Peyer's patch (tissue), 4 donors: ENCODE measurements at regions not wholly inside any gene's neighbourhood (a gene's known extent, or its start where the extent isn't known, plus 50 kb on each side); places are given as distances from the start of the nearest gene placed in this dataset.
"Not testable (repeated sequence)": the region's sequence is repeated elsewhere in the genome, so short reads cannot be mapped to it uniquely, and the experiment has no call there.

Source experiments
- DNase-seq, 3 donors: peaks; one replicate each; pipeline ENCODE4 v3.0.0-alpha.2; 2017 to 2019
- H3K27ac ChIP-seq, 4 donors: fragments of 200-600 bp; sonication (generic); one replicate each; pipeline ENCODE4 v1.5.1; 2016 to 2019
- H3K27me3 ChIP-seq, 2 donors: fragments of 200-600 bp; sonication (generic); one replicate each; pipeline ENCODE4 v1.5.1; 2019
- H3K36me3 ChIP-seq, 3 donors: fragments of 200-600 bp; sonication (generic); one replicate each; pipeline ENCODE4 v1.5.1; 2016 to 2019
- H3K4me1 ChIP-seq, 4 donors: fragments of 200-600 bp; sonication (generic); one replicate each; pipeline ENCODE4 v1.5.1; 2016 to 2019
- H3K4me3 ChIP-seq, 4 donors: fragments of 200-600 bp; sonication (generic); 1 replicate in 3 of 4; 2 replicates in 1 of 4; pipeline ENCODE4 v1.5.1; 2016 to 2019; ENCODE audit warnings: mild to moderate bottlenecking in 1 of 4
- H3K9me3 ChIP-seq, 4 donors: fragments of 200-600 bp; sonication (generic); one replicate each; pipeline ENCODE4 v1.5.1; 2016 to 2019; ENCODE audit warnings: mild to moderate bottlenecking in 1 of 4
- CTCF ChIP-seq, 6 experiments: fragments of 450-650 bp in 4 of 6; fragments of 200-600 bp in 2 of 6; sonication (generic) in 1 of 6; IDR thresholded peaks; one replicate each; pipeline ENCODE4 v1.5.1; 2017 to 2019; ENCODE audit warnings: antibody characterized with exemption in 6 of 6, mild to moderate bottlenecking in 3 of 6, moderate library complexity in 1 of 6
- POLR2A ChIP-seq, 2 donors: fragments of 450-650 bp; IDR thresholded peaks; one replicate each; pipeline ENCODE4 v1.5.1; 2017; ENCODE audit warnings: antibody characterized with exemption in 2 of 2, mild to moderate bottlenecking in 2 of 2, moderate library complexity in 2 of 2

- Histone ChIP-seq H3K36me3 (no peaks in the 10 kb centered on the region), H3K27ac (no peak overlapping the region), H3K4me1 (no peaks in the 10 kb centered on the region), H3K27me3 (no peaks in the 10 kb centered on the region), H3K9me3 (no peaks in the 10 kb centered on the region), H3K4me3 (no peak overlapping the region)
- DNase-seq: no peak
- TF ChIP-seq POLR2A (IDR thresholded peaks at IDR 0.05) (no peak), CTCF (IDR thresholded peaks at IDR 0.05) (no peak)
These were observed 160.6 kb upstream of the POU1F1 start for GRCh38 chr3:87436781-87437543.

GRCh38 chr3:87435926-87436620 lies 159.7 kb upstream of the POU1F1 start:
- Histone ChIP-seq H3K36me3 (no peaks in the 10 kb centered on the region), H3K27ac (no peak overlapping the region), H3K27me3 (no peaks in the 10 kb centered on the region), H3K4me1 (no peaks in the 10 kb centered on the region), H3K4me3 (no peak overlapping the region), H3K9me3 (no peaks in the 10 kb centered on the region)
- no peak for TF ChIP-seq POLR2A (IDR thresholded peaks at IDR 0.05)
- TF ChIP-seq CTCF (IDR thresholded peaks at IDR 0.05): no peak
- DNase-seq: no peak

GRCh38 chr3:87433445-87433844 lies 157.1 kb upstream of the POU1F1 start:
- H3K4me3 ChIP-seq, H3K9me3 ChIP-seq, H3K27ac ChIP-seq, H3K36me3 ChIP-seq, DNase-seq, H3K4me1 ChIP-seq, H3K27me3 ChIP-seq: not testable (repeated sequence)

GRCh38 chr3:87426918-87427317 lies 150.5 kb upstream of the POU1F1 start:
- Histone ChIP-seq H3K4me3 (no peak overlapping the region), H3K36me3 (no peaks in the 10 kb centered on the region), H3K27me3 (no peaks in the 10 kb centered on the region), H3K4me1 (no peaks in the 10 kb centered on the region), H3K9me3 (no peaks in the 10 kb centered on the region), H3K27ac (no peak overlapping the region)
- TF ChIP-seq POLR2A (IDR thresholded peaks at IDR 0.05) (no peak), CTCF (IDR thresholded peaks at IDR 0.05) (no peak)
- DNase-seq: no peak

- H3K4me3 ChIP-seq: no peak overlapping the region
- TF ChIP-seq CTCF (IDR thresholded peaks at IDR 0.05) (no peak), POLR2A (IDR thresholded peaks at IDR 0.05) (no peak)
- no peak overlapping the region for H3K27ac ChIP-seq
- no peaks in the 10 kb centered on the region for H3K4me1 ChIP-seq
- H3K36me3 ChIP-seq: no peaks in the 10 kb centered on the region
- H3K9me3 ChIP-seq: no peaks in the 10 kb centered on the region
- DNase-seq: no peak
- H3K27me3 ChIP-seq: no peaks in the 10 kb centered on the region
These were observed 148.7 kb upstream of the POU1F1 start for GRCh38 chr3:87425056-87425455.

- Histone ChIP-seq H3K9me3 (no peaks in the 10 kb centered on the region), H3K27me3 (no peaks in the 10 kb centered on the region), H3K27ac (no peak overlapping the region), H3K4me1 (no peaks in the 10 kb centered on the region), H3K36me3 (no peaks in the 10 kb centered on the region), H3K4me3 (no peak overlapping the region)
- TF ChIP-seq POLR2A (IDR thresholded peaks at IDR 0.05) (no peak), CTCF (IDR thresholded peaks at IDR 0.05) (no peak)
- no peak for DNase-seq
These were observed 147.0 kb upstream of the POU1F1 start for GRCh38 chr3:87423336-87423735.
